ENCODE measurements at regions not wholly inside any gene's neighbourhood (a gene's known extent, or its start where the extent isn't known, plus 50 kb on each side); places are given as distances from the start of the nearest gene placed in this dataset.

GRCh38 chr1:172971241-172971640 is 79.5 kb downstream of the TNFSF18 start:
- H3K27ac ChIP-seq: no peak overlapping the region
- no peak for DNase-seq (ENCODE audit: low read depth, low spot score)
- no peaks in the 10 kb centered on the region for H3K9me3 ChIP-seq (ENCODE audit: low read depth, low read length)
- no peak overlapping the region for H3K9ac ChIP-seq (ENCODE audit: insufficient read length)
- H3K4me3 ChIP-seq: no peak overlapping the region
- H3K36me3 ChIP-seq (ENCODE audit: insufficient read depth, low read length): no peaks in the 10 kb centered on the region
- TF ChIP-seq EZH2 (IDR thresholded peaks at IDR 0.05): no peak
- TF ChIP-seq FOXP2 (optimal IDR thresholded peaks at IDR 0.05; ENCODE audit: control extremely low read depth, extremely low read length, insufficient read depth): no peak
- TF ChIP-seq POLR2AphosphoS5 (IDR thresholded peaks at IDR 0.05; ENCODE audit: borderline replicate concordance, low read depth, low read length): no peak

DNA sequence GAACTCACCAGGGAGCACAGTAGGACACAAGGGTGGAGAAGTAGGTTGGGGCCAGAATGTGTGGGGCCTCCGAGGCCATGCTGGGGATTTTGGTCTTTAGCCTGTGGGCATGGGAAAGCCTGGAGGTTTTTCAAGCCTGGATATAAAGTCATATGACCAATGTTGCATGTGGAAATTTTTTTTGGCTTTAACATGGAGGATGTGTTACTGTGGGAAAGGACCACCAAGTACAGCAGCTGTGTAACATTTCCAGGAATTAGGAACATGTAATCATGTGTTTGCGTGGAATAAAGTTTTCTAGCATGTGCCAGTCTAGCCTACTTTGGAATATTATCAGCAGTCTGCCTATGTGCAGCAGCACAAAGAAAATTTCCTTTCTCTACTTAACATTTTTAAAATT is 78.5 kb downstream of the TNFSF18 start:
- Histone ChIP-seq H3K9ac (ENCODE audit: insufficient read length) (no peak overlapping the region), H3K4me3 (no peak overlapping the region), H3K27ac (no peak overlapping the region), H3K36me3 (ENCODE audit: insufficient read depth, low read length) (no peaks in the 10 kb centered on the region), H3K9me3 (ENCODE audit: low read depth, low read length) (no peaks in the 10 kb centered on the region)
- no peak for DNase-seq (ENCODE audit: low read depth, low spot score)
- TF ChIP-seq FOXP2 (optimal IDR thresholded peaks at IDR 0.05; ENCODE audit: control extremely low read depth, extremely low read length, insufficient read depth): no peak
- no peak for TF ChIP-seq EZH2 (IDR thresholded peaks at IDR 0.05)
- no peak for TF ChIP-seq POLR2AphosphoS5 (IDR thresholded peaks at IDR 0.05; ENCODE audit: borderline replicate concordance, low read depth, low read length)

DNA sequence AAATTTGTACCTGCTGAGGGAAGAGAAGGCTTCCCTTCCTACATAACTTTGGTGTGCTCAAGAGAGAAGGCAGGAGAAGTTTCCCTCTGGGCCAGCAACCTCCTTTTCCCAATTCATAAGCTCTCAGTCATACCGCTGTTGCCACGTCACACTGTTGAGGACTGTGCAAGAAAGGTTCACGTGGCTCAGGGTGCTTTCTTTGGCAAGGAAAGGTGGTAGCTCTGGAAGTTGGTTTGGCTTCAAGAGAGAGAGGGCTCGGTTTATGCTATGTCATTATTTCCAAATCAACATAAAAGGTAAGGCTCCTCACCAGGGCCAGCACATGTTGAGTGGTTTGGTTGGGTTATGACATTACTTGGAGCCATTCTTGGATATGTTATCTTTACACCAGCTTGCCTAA is 77.3 kb downstream of the TNFSF18 start:
- TF ChIP-seq POLR2AphosphoS5 (IDR thresholded peaks at IDR 0.05; ENCODE audit: borderline replicate concordance, low read depth, low read length): no peak
- TF ChIP-seq FOXP2 (optimal IDR thresholded peaks at IDR 0.05; ENCODE audit: control extremely low read depth, extremely low read length, insufficient read depth): no peak
- no peak for TF ChIP-seq EZH2 (IDR thresholded peaks at IDR 0.05)
- DNase-seq (ENCODE audit: low read depth, low spot score): no peak
- Histone ChIP-seq H3K9ac (ENCODE audit: insufficient read length) (no peak overlapping the region), H3K27ac (no peak overlapping the region), H3K4me3 (no peak overlapping the region), H3K9me3 (ENCODE audit: low read depth, low read length) (no peaks in the 10 kb centered on the region), H3K36me3 (ENCODE audit: insufficient read depth, low read length) (no peaks in the 10 kb centered on the region)

DNA sequence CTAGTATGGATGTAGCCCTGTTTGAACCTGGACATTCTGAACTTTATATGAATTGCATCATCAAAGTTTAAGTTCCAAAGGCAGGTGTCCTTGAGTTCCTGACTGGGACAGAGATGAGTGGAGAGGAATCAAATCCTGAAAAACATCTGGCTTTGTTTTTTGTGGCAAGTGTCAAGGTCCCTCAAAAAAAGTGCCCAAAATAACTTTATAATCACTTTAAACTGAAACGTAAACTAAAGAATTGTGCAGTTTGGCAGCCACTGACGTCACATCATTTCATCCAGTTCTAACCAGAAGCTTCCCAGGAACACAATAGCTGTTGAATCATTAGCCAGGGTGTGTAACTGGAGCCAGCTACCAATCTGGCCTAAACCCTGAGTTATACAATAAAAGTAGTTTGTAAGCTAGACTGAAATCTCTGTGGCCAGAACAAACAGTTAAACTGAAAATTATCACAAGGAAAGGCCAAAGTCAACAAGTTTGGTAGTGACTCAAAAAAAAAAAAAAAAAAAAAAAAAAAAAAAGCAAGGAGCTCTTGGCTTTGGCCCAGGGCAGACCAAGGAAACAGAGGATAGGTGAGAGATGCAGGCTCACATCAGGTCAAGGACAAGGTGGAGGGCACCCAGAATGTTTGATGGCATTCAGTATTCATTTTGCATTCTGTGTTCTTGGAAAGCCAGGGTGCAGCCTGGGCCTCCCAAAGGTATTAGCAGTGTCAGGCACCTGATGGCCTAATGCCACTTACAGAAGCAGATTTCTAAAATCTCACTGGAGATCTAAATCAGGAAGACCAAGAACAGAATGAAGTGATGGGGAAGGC is 74.3 kb downstream of the TNFSF18 start:
- DNase-seq (ENCODE audit: low read depth, low spot score): no peak
- no peak overlapping the region for H3K4me3 ChIP-seq
- TF ChIP-seq EZH2 (IDR thresholded peaks at IDR 0.05): no peak
- TF ChIP-seq FOXP2 (optimal IDR thresholded peaks at IDR 0.05; ENCODE audit: control extremely low read depth, extremely low read length, insufficient read depth): no peak
- no peak for TF ChIP-seq POLR2AphosphoS5 (IDR thresholded peaks at IDR 0.05; ENCODE audit: borderline replicate concordance, low read depth, low read length)
- no peak overlapping the region for H3K27ac ChIP-seq
- H3K9me3 ChIP-seq (ENCODE audit: low read depth, low read length): no peaks in the 10 kb centered on the region
- H3K9ac ChIP-seq (ENCODE audit: insufficient read length): no peak overlapping the region
- H3K36me3 ChIP-seq (ENCODE audit: insufficient read depth, low read length): no peaks in the 10 kb centered on the region

GRCh38 chr1:172977296-172978017 is 73.3 kb downstream of the TNFSF18 start:
- TF ChIP-seq POLR2AphosphoS5 (IDR thresholded peaks at IDR 0.05; ENCODE audit: borderline replicate concordance, low read depth, low read length): no peak
- no peak for TF ChIP-seq FOXP2 (optimal IDR thresholded peaks at IDR 0.05; ENCODE audit: control extremely low read depth, extremely low read length, insufficient read depth)
- no peak for TF ChIP-seq EZH2 (IDR thresholded peaks at IDR 0.05)
- no peak for DNase-seq (ENCODE audit: low read depth, low spot score)
- Histone ChIP-seq H3K9ac (ENCODE audit: insufficient read length) (no peak overlapping the region), H3K36me3 (ENCODE audit: insufficient read depth, low read length) (no peaks in the 10 kb centered on the region), H3K9me3 (ENCODE audit: low read depth, low read length) (no peaks in the 10 kb centered on the region), H3K4me3 (no peak overlapping the region), H3K27ac (no peak overlapping the region)

GRCh38 chr1:172978595-172978994 is 72.1 kb downstream of the TNFSF18 start:
- no peak for DNase-seq (ENCODE audit: low read depth, low spot score)
- H3K9ac ChIP-seq (ENCODE audit: insufficient read length): no peak overlapping the region
- H3K27ac ChIP-seq: no peak overlapping the region
- no peaks in the 10 kb centered on the region for H3K9me3 ChIP-seq (ENCODE audit: low read depth, low read length)
- H3K4me3 ChIP-seq: no peak overlapping the region
- H3K36me3 ChIP-seq (ENCODE audit: insufficient read depth, low read length): no peaks in the 10 kb centered on the region
- TF ChIP-seq POLR2AphosphoS5 (IDR thresholded peaks at IDR 0.05; ENCODE audit: borderline replicate concordance, low read depth, low read length): no peak
- no peak for TF ChIP-seq EZH2 (IDR thresholded peaks at IDR 0.05)

DNA sequence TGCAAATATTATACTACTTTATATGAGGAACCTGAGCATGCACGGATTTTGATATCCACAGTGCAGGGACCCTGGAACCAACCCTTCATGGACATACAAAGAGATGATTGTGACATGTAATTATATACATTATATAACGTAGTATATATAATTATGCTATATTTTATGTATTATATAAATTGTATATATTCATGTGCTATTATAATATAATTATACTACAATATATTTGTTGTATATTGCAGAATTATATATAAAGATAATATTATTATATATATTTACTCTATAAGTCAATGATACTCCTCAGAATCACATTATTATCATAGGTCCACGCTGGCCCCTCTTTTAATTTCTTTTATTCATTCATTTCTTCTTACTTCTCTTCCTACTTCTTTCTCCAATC is 70.9 kb downstream of the TNFSF18 start:
- no peaks in the 10 kb centered on the region for H3K9me3 ChIP-seq (ENCODE audit: low read depth, low read length)
- no peak for TF ChIP-seq POLR2AphosphoS5 (IDR thresholded peaks at IDR 0.05; ENCODE audit: borderline replicate concordance, low read depth, low read length)
- TF ChIP-seq FOXP2 (optimal IDR thresholded peaks at IDR 0.05; ENCODE audit: control extremely low read depth, extremely low read length, insufficient read depth): no peak
- DNase-seq (ENCODE audit: low read depth, low spot score): no peak

GRCh38 chr1:172980456-172980855 is 70.3 kb downstream of the TNFSF18 start:
- H3K4me3 ChIP-seq: no peak overlapping the region
- no peak for TF ChIP-seq EZH2 (IDR thresholded peaks at IDR 0.05)
- TF ChIP-seq POLR2AphosphoS5 (IDR thresholded peaks at IDR 0.05; ENCODE audit: borderline replicate concordance, low read depth, low read length): no peak
- TF ChIP-seq FOXP2 (optimal IDR thresholded peaks at IDR 0.05; ENCODE audit: control extremely low read depth, extremely low read length, insufficient read depth): no peak
- H3K9me3 ChIP-seq (ENCODE audit: low read depth, low read length): no peaks in the 10 kb centered on the region
- H3K9ac ChIP-seq (ENCODE audit: insufficient read length): no peak overlapping the region
- H3K27ac ChIP-seq: no peak overlapping the region
- DNase-seq (ENCODE audit: low read depth, low spot score): no peak
- H3K36me3 ChIP-seq (ENCODE audit: insufficient read depth, low read length): no peaks in the 10 kb centered on the region

More for the DNA sequence above, 70.9 kb downstream of the TNFSF18 start:
- H3K36me3 ChIP-seq (ENCODE audit: insufficient read depth, low read length): no peaks in the 10 kb centered on the region
- no peak overlapping the region for H3K27ac ChIP-seq
- no peak overlapping the region for H3K4me3 ChIP-seq
- H3K9ac ChIP-seq (ENCODE audit: insufficient read length): no peak overlapping the region

Data from SK-N-MC (cell line).